IPS-15b (cell line): ENCODE measurements at regions not wholly inside any gene's neighbourhood (a gene's known extent, or its start where the extent isn't known, plus 50 kb on each side); places are given as distances from the start of the nearest gene placed in this dataset.
"Not testable (repeated sequence)": the region's sequence is repeated elsewhere in the genome, so short reads cannot be mapped to it uniquely, and the experiment has no call there.

ENCODE experiments used
- H3K27me3 ChIP-seq: one replicate; pipeline ENCODE4 v1.6.1; 2013; ENCODE audit warnings: low read length; ENCODE audit not compliant: control insufficient read depth, insufficient read depth
- H3K36me3 ChIP-seq: one replicate; pipeline ENCODE4 v1.6.1; 2013; ENCODE audit warnings: low read length; ENCODE audit not compliant: control insufficient read depth, insufficient read depth
- H3K4me1 ChIP-seq: one replicate; pipeline ENCODE4 v1.6.1; 2013; ENCODE audit warnings: mild to moderate bottlenecking, low read length; ENCODE audit not compliant: control insufficient read depth, insufficient read depth
- H3K4me3 ChIP-seq: one replicate; pipeline ENCODE4 v1.5.1; 2013; ENCODE audit warnings: low read depth, low read length
- H3K9ac ChIP-seq: one replicate; pipeline ENCODE4 v1.6.1; 2013; ENCODE audit warnings: low read depth, mild to moderate bottlenecking, low read length
- H3K9me3 ChIP-seq: one replicate; pipeline ENCODE4 v1.6.1; 2013; ENCODE audit warnings: mild to moderate bottlenecking, low read length; ENCODE audit not compliant: control insufficient read depth, insufficient read depth

DNA sequence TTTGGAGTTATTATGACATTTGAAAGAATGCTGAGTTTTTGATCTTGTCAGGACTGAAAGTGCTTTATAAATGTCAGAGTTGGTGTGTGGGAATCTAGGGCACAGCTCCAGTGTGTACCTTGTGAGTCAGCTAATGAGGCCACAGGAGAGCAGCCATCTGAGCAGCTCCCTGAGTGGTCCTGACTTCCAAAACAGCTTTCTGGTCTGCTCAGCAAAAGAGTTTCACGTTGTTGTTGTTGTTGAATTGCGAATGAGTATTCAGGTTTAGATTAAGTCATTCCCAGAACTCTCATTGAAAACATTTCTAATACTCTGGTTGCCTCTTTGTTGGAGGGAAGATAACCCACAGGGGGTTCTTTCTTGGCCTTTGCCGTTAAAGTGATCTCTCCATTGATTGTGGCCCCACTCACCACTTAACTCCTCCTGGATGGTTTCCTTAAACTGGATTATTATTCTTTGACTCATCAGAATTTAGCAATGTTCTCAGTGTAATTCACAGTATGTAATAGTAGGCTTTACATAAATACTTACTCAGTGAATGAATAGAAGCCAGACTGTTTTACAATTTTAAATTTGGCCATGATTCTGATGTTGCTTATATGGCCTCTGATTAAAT, 125.1 kb upstream of the SGCD start:
- Histone ChIP-seq H3K4me1 (no peaks in the 10 kb centered on the region), H3K9ac (no peak overlapping the region), H3K4me3 (no peak overlapping the region), H3K36me3 (no peaks in the 10 kb centered on the region), H3K27me3 (no peaks in the 10 kb centered on the region), H3K9me3 (no peaks in the 10 kb centered on the region)

DNA sequence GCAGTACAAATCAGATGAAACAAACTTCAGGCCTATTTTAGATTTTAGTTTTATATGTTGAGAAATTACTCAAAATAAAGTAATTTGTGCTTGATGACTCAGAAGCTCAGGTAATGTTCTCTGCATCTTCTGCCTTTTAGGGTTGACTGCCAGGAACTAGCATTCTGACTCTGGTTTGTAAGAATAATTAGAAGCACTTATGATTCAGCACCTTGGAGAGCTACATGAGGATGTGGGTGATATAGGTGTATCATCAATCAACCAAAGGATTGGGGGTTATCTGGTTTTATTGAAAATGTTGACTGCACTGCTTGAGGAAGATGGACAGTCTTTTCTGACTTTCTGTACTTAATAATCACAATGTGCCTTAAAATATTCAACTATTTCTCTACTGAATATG, 118.7 kb upstream of the SGCD start:
- no peaks in the 10 kb centered on the region for H3K9me3 ChIP-seq
- H3K9ac ChIP-seq: no peak overlapping the region
- no peaks in the 10 kb centered on the region for H3K4me1 ChIP-seq
- H3K27me3 ChIP-seq: no peaks in the 10 kb centered on the region
- no peak overlapping the region for H3K4me3 ChIP-seq
- no peaks in the 10 kb centered on the region for H3K36me3 ChIP-seq

- H3K36me3 ChIP-seq: no peaks in the 10 kb centered on the region
- H3K4me3 ChIP-seq: no peak overlapping the region
- no peaks in the 10 kb centered on the region for H3K27me3 ChIP-seq
- no peak overlapping the region for H3K9ac ChIP-seq
- H3K4me1 ChIP-seq: no peaks in the 10 kb centered on the region
- H3K9me3 ChIP-seq: no peaks in the 10 kb centered on the region
Measured at GRCh38 chr5:156218367-156219158, 108.4 kb upstream of the SGCD start.

DNA sequence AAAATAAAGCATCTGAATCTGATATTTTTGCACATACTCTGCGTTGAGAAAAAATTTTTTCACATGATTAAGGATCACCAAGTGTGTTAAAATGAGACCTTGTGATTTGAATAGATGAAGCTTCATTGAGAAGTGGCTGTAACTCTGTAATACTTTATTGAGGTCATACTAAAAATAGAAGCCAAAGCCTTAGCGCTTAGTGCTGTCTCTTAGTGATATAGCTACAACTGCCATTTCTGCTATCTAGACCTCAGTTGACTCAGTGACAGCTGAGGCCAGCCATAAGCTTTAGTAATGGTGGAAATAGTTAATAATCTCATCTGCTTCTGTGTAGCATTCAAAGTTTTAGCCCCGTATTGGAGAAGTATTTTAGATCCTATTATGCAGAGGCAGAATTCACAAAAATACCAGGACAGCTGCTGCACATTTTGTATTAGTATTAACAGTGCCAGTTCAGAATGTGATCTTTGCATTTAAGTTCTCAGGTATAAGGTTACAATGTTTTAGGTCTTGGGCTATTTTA, 107.4 kb upstream of the SGCD start:
- no peaks in the 10 kb centered on the region for H3K36me3 ChIP-seq
- no peaks in the 10 kb centered on the region for H3K4me1 ChIP-seq
- no peak overlapping the region for H3K9ac ChIP-seq
- no peaks in the 10 kb centered on the region for H3K9me3 ChIP-seq
- no peak overlapping the region for H3K4me3 ChIP-seq
- no peaks in the 10 kb centered on the region for H3K27me3 ChIP-seq

- H3K9ac ChIP-seq: no peak overlapping the region
- H3K27me3 ChIP-seq: no peaks in the 10 kb centered on the region
- no peak overlapping the region for H3K4me3 ChIP-seq
- H3K4me1 ChIP-seq: no peaks in the 10 kb centered on the region
- no peaks in the 10 kb centered on the region for H3K36me3 ChIP-seq
- no peaks in the 10 kb centered on the region for H3K9me3 ChIP-seq
Measured at GRCh38 chr5:156221816-156222215, 105.1 kb upstream of the SGCD start.

DNA sequence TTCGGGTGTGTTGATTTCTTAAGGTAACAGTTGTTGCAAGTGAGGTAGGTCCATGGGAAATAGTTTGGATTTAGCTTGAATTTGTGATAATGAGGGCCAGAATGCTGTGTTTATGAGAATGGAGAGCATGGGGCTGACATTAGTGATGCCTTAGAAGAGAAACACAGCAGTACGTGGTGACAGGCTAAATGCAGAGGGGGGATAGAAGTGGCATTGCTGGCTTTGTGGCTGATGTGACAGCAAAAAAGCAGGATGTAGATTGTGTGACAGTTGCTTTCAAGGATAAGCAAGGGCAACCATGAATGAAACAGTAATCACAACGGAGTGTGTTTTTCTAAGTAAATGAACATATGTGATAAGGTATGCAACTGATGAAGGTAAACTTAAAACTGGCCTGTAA, 103.4 kb upstream of the SGCD start:
- Histone ChIP-seq H3K4me3 (no peak overlapping the region), H3K4me1 (no peaks in the 10 kb centered on the region), H3K9ac (no peak overlapping the region), H3K9me3 (no peaks in the 10 kb centered on the region), H3K36me3 (no peaks in the 10 kb centered on the region), H3K27me3 (no peaks in the 10 kb centered on the region)

DNA sequence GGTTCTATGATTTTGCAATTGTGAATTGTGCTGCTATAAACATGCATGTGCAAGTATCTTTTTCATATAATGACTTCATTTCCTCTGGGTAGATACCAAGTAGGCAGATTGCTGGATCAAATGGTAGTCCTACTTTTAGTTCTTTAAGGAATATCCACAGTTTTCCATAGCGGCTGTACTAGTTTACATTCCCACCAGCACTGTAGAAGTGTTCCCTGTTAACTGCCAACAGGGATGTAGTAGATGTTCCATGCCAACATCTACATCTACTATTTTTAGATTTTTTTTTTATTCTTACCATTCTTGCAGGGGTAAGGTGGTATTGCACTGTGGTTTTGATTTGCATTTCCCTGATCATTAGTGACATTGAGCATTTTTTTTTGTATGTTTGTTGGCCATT, 100.5 kb upstream of the SGCD start:
- not testable (repeated sequence) for H3K27me3 ChIP-seq, H3K4me3 ChIP-seq, H3K9ac ChIP-seq, H3K4me1 ChIP-seq, H3K9me3 ChIP-seq, H3K36me3 ChIP-seq

DNA sequence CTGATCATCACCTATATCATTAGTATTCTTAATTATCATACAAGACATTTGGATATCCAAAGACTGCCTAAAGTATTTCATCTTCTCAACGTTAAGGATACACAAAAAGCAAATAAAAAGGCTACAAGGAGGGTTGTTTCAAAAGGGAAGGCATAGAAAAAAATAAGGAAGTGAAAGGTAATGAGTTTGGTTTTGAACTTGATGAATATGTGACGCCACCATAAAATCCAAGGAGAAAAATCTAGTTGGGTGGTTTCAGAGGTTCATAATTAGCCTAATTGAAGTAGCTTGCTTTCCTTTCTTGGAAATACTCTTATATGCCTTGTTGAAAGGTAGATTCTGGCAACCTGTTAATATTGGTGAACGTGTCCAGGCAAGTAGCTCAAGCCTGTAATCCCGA, 96.1 kb upstream of the SGCD start:
- no peaks in the 10 kb centered on the region for H3K9me3 ChIP-seq
- no peak overlapping the region for H3K9ac ChIP-seq
- no peaks in the 10 kb centered on the region for H3K4me1 ChIP-seq

GRCh38 chr5:156232251-156232869, 94.6 kb upstream of the SGCD start:
- Histone ChIP-seq H3K9me3 (no peaks in the 10 kb centered on the region), H3K9ac (no peak overlapping the region), H3K4me3 (no peak overlapping the region), H3K27me3 (no peaks in the 10 kb centered on the region), H3K4me1 (no peaks in the 10 kb centered on the region), H3K36me3 (no peaks in the 10 kb centered on the region)

More for the DNA sequence above, 96.1 kb upstream of the SGCD start:
- no peaks in the 10 kb centered on the region for H3K27me3 ChIP-seq
- no peak overlapping the region for H3K4me3 ChIP-seq
- H3K36me3 ChIP-seq: no peaks in the 10 kb centered on the region

- no peaks in the 10 kb centered on the region for H3K9me3 ChIP-seq
- H3K4me1 ChIP-seq: no peaks in the 10 kb centered on the region
- H3K9ac ChIP-seq: no peak overlapping the region
- H3K4me3 ChIP-seq: no peak overlapping the region
- H3K36me3 ChIP-seq: no peaks in the 10 kb centered on the region
- H3K27me3 ChIP-seq: no peaks in the 10 kb centered on the region
Measured at GRCh38 chr5:156237361-156237760, 89.6 kb upstream of the SGCD start.

DNA sequence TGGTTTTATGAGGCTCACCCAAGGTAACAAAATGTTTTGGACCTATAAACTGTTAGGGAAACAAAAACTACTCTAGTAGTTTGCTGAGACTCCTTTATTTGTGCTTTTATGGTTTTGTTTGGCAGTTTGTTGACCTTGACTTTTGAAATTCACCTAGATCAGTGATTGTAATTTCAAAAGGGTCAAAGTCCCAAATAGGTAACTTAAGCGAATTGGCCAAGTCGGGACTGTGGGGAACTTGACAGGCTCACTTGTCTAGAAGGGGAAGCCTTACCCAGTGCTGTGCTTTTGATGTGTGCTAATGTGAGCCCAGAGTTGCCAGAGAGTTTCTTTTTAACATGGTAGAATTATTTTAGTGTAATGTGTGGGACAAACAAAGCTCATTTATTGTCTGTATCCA, 87.2 kb upstream of the SGCD start:
- Histone ChIP-seq H3K9ac (no peak overlapping the region), H3K4me3 (no peak overlapping the region), H3K4me1 (no peaks in the 10 kb centered on the region), H3K9me3 (no peaks in the 10 kb centered on the region), H3K27me3 (no peaks in the 10 kb centered on the region), H3K36me3 (no peaks in the 10 kb centered on the region)

DNA sequence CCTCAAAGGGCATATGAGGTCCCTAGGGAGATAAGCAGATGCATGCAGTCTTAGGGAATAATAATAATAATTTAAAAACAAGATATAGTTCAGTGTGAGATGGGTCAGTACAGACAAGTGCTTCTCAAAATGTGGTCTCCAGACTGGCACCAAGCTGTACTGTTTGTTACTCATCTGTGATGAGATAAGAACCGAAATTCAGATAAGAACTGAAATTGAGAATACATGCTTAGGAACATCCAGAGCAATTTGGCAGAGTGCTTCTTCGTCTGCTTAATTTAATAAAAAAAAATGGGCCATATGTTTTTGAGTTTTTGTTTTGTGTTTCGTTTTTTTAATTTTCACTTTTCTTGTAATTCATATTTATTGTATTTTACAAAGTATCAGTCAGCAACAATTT, 86.5 kb upstream of the SGCD start:
- no peak overlapping the region for H3K4me3 ChIP-seq
- H3K27me3 ChIP-seq: no peaks in the 10 kb centered on the region
- no peaks in the 10 kb centered on the region for H3K9me3 ChIP-seq
- no peaks in the 10 kb centered on the region for H3K36me3 ChIP-seq
- no peaks in the 10 kb centered on the region for H3K4me1 ChIP-seq
- H3K9ac ChIP-seq: no peak overlapping the region
